H1 (cell line): ENCODE measurements at regions not wholly inside any gene's neighbourhood (a gene's known extent, or its start where the extent isn't known, plus 50 kb on each side); places are given as distances from the start of the nearest gene placed in this dataset.

Source experiments
- CTCF ChIA-PET: fragments of 300-600 bp; sonication (Branson Sonifier 250); formaldehyde crosslinking; loops from one replicate; lab custom pipeline; 2021; ENCODE audit not compliant: partially characterized antibody; lab: Charles Lee
- POLR2A ChIA-PET: fragments of 300-600 bp; sonication (Branson Sonifier 250); formaldehyde crosslinking; loops from one replicate; lab custom pipeline; 2021; ENCODE audit warnings: inconsistent platforms; ENCODE audit not compliant: partially characterized antibody; lab: Charles Lee
- DNase-seq, 2 experiments: peaks; one replicate each; pipeline versions ENCODE4 v3.0.0 to v3.0.0-alpha.2; 2010 to 2022; ENCODE audit warnings: low spot score in 2 of 2, low read depth in 1 of 2, mixed read lengths in 1 of 2
- FAIRE-seq: peaks from 2 replicates; lab custom pipeline; 2011; peaks lifted over from hg19 to GRCh38; lab: Jason Lieb, UNC
- H2AFZ ChIP-seq: 2 replicates; pipeline ENCODE4 v1.8.1; 2012; ENCODE audit warnings: low read length, inconsistent platforms
- H2AK5ac ChIP-seq: 2 replicates; pipeline ENCODE4 v1.6.1; 2013; ENCODE audit warnings: low read depth, low read length
- H2BK120ac ChIP-seq: replicated peaks from 2 replicates; pipeline ENCODE3; 2013; ENCODE audit warnings: low read depth, low read length, inconsistent platforms
- H2BK12ac ChIP-seq: 2 replicates; pipeline ENCODE4 v1.6.1; 2013; ENCODE audit warnings: low read depth, low read length
- H2BK15ac ChIP-seq: 2 replicates; pipeline ENCODE4 v1.6.1; 2013; ENCODE audit warnings: low read length
- H2BK20ac ChIP-seq: 2 replicates; pipeline ENCODE4 v1.6.1; 2013; ENCODE audit warnings: low read length
- H2BK5ac ChIP-seq: 2 replicates; pipeline ENCODE4 v1.6.1; 2013; ENCODE audit warnings: low read depth, low read length
- H3K14ac ChIP-seq: 2 replicates; pipeline ENCODE4 v1.6.1; 2013; ENCODE audit warnings: inconsistent platforms; ENCODE audit not compliant: insufficient read length
- H3K18ac ChIP-seq: 2 replicates; pipeline ENCODE4 v1.6.1; 2013; ENCODE audit warnings: low read length; ENCODE audit errors: extremely low read depth
- H3K23ac ChIP-seq: 2 replicates; pipeline ENCODE4 v1.6.1; 2013; ENCODE audit warnings: inconsistent platforms; ENCODE audit not compliant: insufficient read length
- H3K23me2 ChIP-seq: 2 replicates; pipeline ENCODE4 v1.6.1; 2013; ENCODE audit warnings: low read depth, low read length
- H3K27ac ChIP-seq: 2 replicates; pipeline ENCODE4 v1.6.1; 2011; ENCODE audit warnings: low read depth, low read length, inconsistent platforms
- H3K27me3 ChIP-seq, 4 experiments: replicated peaks in 1 of 4; 1 replicate in 1 of 4; 2 replicates in 3 of 4; pipeline versions ENCODE4 v1.6.1 to v1.8.1; 2011 to 2013; ENCODE audit warnings: low read length in 3 of 4, mild to moderate bottlenecking in 3 of 4, inconsistent platforms in 2 of 4, mixed read lengths in 2 of 4, moderate library complexity in 1 of 4; ENCODE audit not compliant: control insufficient read depth in 3 of 4, insufficient read depth in 3 of 4; ENCODE audit errors: extremely low read depth in 1 of 4
- H3K36me3 ChIP-seq, 4 experiments: 2 replicates each; pipeline versions ENCODE4 v1.6.1 to v1.8.1; 2011 to 2013; ENCODE audit warnings: mild to moderate bottlenecking in 4 of 4, low read length in 3 of 4, moderate library complexity in 2 of 4, control low read depth in 1 of 4, inconsistent platforms in 1 of 4; ENCODE audit not compliant: insufficient read depth in 4 of 4, control insufficient read depth in 2 of 4
- H3K4ac ChIP-seq: replicated peaks from 2 replicates; pipeline ENCODE3; 2013; ENCODE audit warnings: low read length, low read depth, mixed read lengths, inconsistent platforms; ENCODE audit not compliant: insufficient read length
- H3K4me1 ChIP-seq, 4 experiments: replicated peaks in 1 of 4; 1 replicate in 1 of 4; 2 replicates in 3 of 4; pipeline versions ENCODE4 v1.6.1 to v1.8.1; 2011 to 2013; ENCODE audit warnings: low read length in 3 of 4, inconsistent platforms in 2 of 4, mixed read lengths in 1 of 4; ENCODE audit not compliant: insufficient read depth in 4 of 4, control insufficient read depth in 3 of 4
- H3K4me2 ChIP-seq, 2 experiments: 2 replicates each; pipeline versions ENCODE4 v1.6.1 to v1.8.1; 2011 to 2013; ENCODE audit warnings: low read depth in 2 of 2, low read length in 2 of 2, control low read depth in 1 of 2, inconsistent platforms in 1 of 2, mild to moderate bottlenecking in 1 of 2; ENCODE audit not compliant: insufficient read depth in 1 of 2
- H3K4me3 ChIP-seq, 4 experiments: fragments of 200-600, 300-600 bp in 1 of 4; sonication (generic), shearing (Covaris generic), sonication (Bioruptor Twin) in 1 of 4; 2 replicates each; pipeline versions ENCODE4 v1.5.1 to v1.8.1; 2011 to 2016; ENCODE audit warnings: low read length in 4 of 4, low read depth in 3 of 4, control low read depth in 2 of 4, inconsistent platforms in 2 of 4, mild to moderate bottlenecking in 2 of 4, mixed read lengths in 1 of 4, moderate library complexity in 1 of 4; ENCODE audit not compliant: insufficient read depth in 2 of 4; ENCODE audit errors: extremely low read depth in 1 of 4
- H3K56ac ChIP-seq: replicated peaks from 2 replicates; pipeline ENCODE3; 2013; ENCODE audit warnings: low read depth, mild to moderate bottlenecking, mixed read lengths, low read length, inconsistent platforms; ENCODE audit not compliant: insufficient read length
- H3K79me1 ChIP-seq: 2 replicates; pipeline ENCODE4 v1.6.1; 2013; ENCODE audit warnings: low read depth, low read length, control low read depth
- H3K79me2 ChIP-seq, 2 experiments: 2 replicates each; pipeline versions ENCODE4 v1.6.1 to v1.8.1; 2012 to 2013; ENCODE audit warnings: low read length in 2 of 2, mild to moderate bottlenecking in 2 of 2, inconsistent platforms in 1 of 2; ENCODE audit not compliant: insufficient read depth in 2 of 2, control insufficient read depth in 1 of 2
- H3K9ac ChIP-seq, 4 experiments: replicated peaks in 1 of 4; 1 replicate in 1 of 4; 2 replicates in 3 of 4; pipeline versions ENCODE4 v1.6.1 to v1.8.1; 2011 to 2013; ENCODE audit warnings: low read depth in 3 of 4, low read length in 3 of 4, control low read depth in 2 of 4, mild to moderate bottlenecking in 2 of 4, moderate library complexity in 2 of 4, inconsistent platforms in 1 of 4; ENCODE audit errors: extremely low read depth in 1 of 4
- H3K9me3 ChIP-seq, 2 experiments: 2 replicates each; pipeline versions ENCODE4 v1.6.1 to v1.8.1; 2012 to 2013; ENCODE audit warnings: mild to moderate bottlenecking in 2 of 2, moderate library complexity in 2 of 2, control low read depth in 1 of 2, inconsistent platforms in 1 of 2, low read depth in 1 of 2, low read length in 1 of 2, mixed read lengths in 1 of 2; ENCODE audit not compliant: insufficient read depth in 2 of 2
- H4K20me1 ChIP-seq, 2 experiments: replicated peaks in 1 of 2; 2 replicates each; pipeline versions ENCODE3 to v1.8.1; 2011 to 2013; ENCODE audit warnings: inconsistent platforms in 2 of 2, low read length in 2 of 2, mild to moderate bottlenecking in 1 of 2; ENCODE audit not compliant: insufficient read depth in 2 of 2, control insufficient read depth in 1 of 2
- H4K5ac ChIP-seq: 2 replicates; pipeline ENCODE4 v1.6.1; 2013; ENCODE audit warnings: low read length, low read depth, mixed read lengths, inconsistent platforms; ENCODE audit not compliant: insufficient read length
- H4K8ac ChIP-seq: 2 replicates; pipeline ENCODE4 v1.8.0; 2013; ENCODE audit warnings: mild to moderate bottlenecking, moderate library complexity, low read length, inconsistent platforms; ENCODE audit not compliant: insufficient read depth; ENCODE audit errors: extremely low read depth
- H4K91ac ChIP-seq: replicated peaks from 2 replicates; pipeline ENCODE3; 2013; ENCODE audit warnings: low read length, mixed read lengths, inconsistent platforms; ENCODE audit not compliant: insufficient read length
- BACH1 ChIP-seq: IDR thresholded peaks from 2 replicates; pipeline ENCODE4 v1.6.1; 2012; ENCODE audit warnings: low read length, improper control_type of control experiment
- BRCA1 ChIP-seq: IDR thresholded peaks from 2 replicates; pipeline ENCODE4 v1.6.1; 2012; ENCODE audit warnings: low read depth, low read length, improper control_type of control experiment
- CBX5 ChIP-seq: fragments of 300-800, 300-1000 bp; sonication (generic); IDR thresholded peaks from 2 replicates; pipeline ENCODE4 v1.7.1; 2016; ENCODE audit warnings: antibody characterized with exemption, low read length, low read depth
- CEBPB ChIP-seq: IDR thresholded peaks from 2 replicates; pipeline ENCODE4 v1.6.1; 2012; ENCODE audit warnings: low read depth, low read length
- CREB1 ChIP-seq: IDR thresholded peaks from 2 replicates; pipeline ENCODE4 v1.6.1; 2012; ENCODE audit warnings: inconsistent platforms
- HDAC6 ChIP-seq: IDR thresholded peaks from one replicate; pipeline ENCODE4 v1.7.1; 2012; ENCODE audit warnings: low read depth, mild to moderate bottlenecking, inconsistent platforms, low read length, moderate library complexity
- KDM1A ChIP-seq: fragments of 200-600, 300-600 bp; sonication (generic); IDR thresholded peaks from 2 replicates; pipeline ENCODE4 v1.7.1; 2016; ENCODE audit warnings: mild to moderate bottlenecking, low read length, borderline replicate concordance
- PHF8 ChIP-seq: fragments of 200-600 bp; sonication (generic); conservative IDR thresholded peaks from 2 replicates; pipeline ENCODE4 v1.7.1; 2012; ENCODE audit warnings: low read depth, mild to moderate bottlenecking, inconsistent platforms, low read length, moderate library complexity
- POLR2A ChIP-seq, 2 experiments: IDR thresholded peaks; 1 replicate in 1 of 2; 2 replicates in 1 of 2; pipeline ENCODE4 v1.6.1; 2011; ENCODE audit warnings: low read depth in 2 of 2, low read length in 2 of 2, mild to moderate bottlenecking in 2 of 2; ENCODE audit errors: control extremely low read depth in 1 of 2
- RBBP5 ChIP-seq: IDR thresholded peaks from 2 replicates; pipeline ENCODE4 v1.7.1; 2012; ENCODE audit warnings: low read depth, mild to moderate bottlenecking, inconsistent platforms, low read length, moderate library complexity, borderline replicate concordance
- RFX5 ChIP-seq: IDR thresholded peaks from 2 replicates; pipeline ENCODE4 v1.6.1; 2011; ENCODE audit warnings: low read depth, low read length, improper control_type of control experiment, borderline replicate concordance
- RNF2 ChIP-seq: fragments of 200-900, 300-1000 bp; sonication (generic); IDR thresholded peaks from 2 replicates; pipeline ENCODE4 v1.7.1; 2016; ENCODE audit warnings: borderline replicate concordance, low read depth, mild to moderate bottlenecking, antibody characterized with exemption, low read length; ENCODE audit not compliant: poor library complexity, severe bottlenecking; ENCODE audit errors: missing control alignments
- SP2 ChIP-seq: IDR thresholded peaks from 2 replicates; pipeline ENCODE4 v1.6.1; 2012; ENCODE audit warnings: mild to moderate bottlenecking, low read length, inconsistent platforms
- SUZ12 ChIP-seq: fragments of 200-600 bp; sonication (generic); IDR thresholded peaks from 2 replicates; pipeline ENCODE4 v1.6.1; 2012; ENCODE audit warnings: mild to moderate bottlenecking, inconsistent platforms, low read length, moderate library complexity, mixed read lengths
- TAF7 ChIP-seq: optimal IDR thresholded peaks from 2 replicates; pipeline ENCODE3; 2011; ENCODE audit warnings: low read depth, mild to moderate bottlenecking, inconsistent platforms, low read length, moderate library complexity, borderline replicate concordance
- WGBS, 2 experiments: shearing (Covaris generic) in 1 of 2; methylation state at CpG; one replicate each; pipeline versions ENCODE4 v1.1.6 to v1.1.7; 2013 to 2015; ENCODE audit warnings: low lambda C conversion rate in 2 of 2, mixed read lengths in 2 of 2, inconsistent platforms in 1 of 2, low coverage in 1 of 2, missing lambda C conversion rate in 1 of 2; ENCODE audit not compliant: insufficient replicate concordance in 2 of 2, insufficient coverage in 1 of 2, insufficient read length in 1 of 2; ENCODE audit errors: extremely low coverage in 1 of 2, missing lambda C conversion rate in 1 of 2; 5-methylcytosine and 5-hydroxymethylcytosine counted together

GRCh38 chr16:50446861-50447260, 78.1 kb upstream of the BRD7 start:
- H4K5ac ChIP-seq: no peak overlapping the region
- H3K79me1 ChIP-seq: peaks cover 3% of the 10 kb centered on the region
- H3K9me3 ChIP-seq: no peaks in the 10 kb centered on the region
- WGBS, 2 experiments: 89% methylated on average over 4 of the region's 4 CpGs; no CpG with 5 or more reads in 1 of the 2 experiments
- no peak overlapping the region for H4K91ac ChIP-seq
- no peak overlapping the region for H2AK5ac ChIP-seq
- H3K23me2 ChIP-seq: no peaks in the 10 kb centered on the region
- H2AFZ ChIP-seq: no peak overlapping the region
- H2BK12ac ChIP-seq: peak overlapping the region; percentile 9; the same call in 1 of the 2 replicates
- no peak overlapping the region; the same call in 1 of the 2 replicates for H4K8ac ChIP-seq
- H3K4ac ChIP-seq: no peak overlapping the region
- no peak overlapping the region for H2BK15ac ChIP-seq
- H2BK120ac ChIP-seq: no peak overlapping the region
- H3K23ac ChIP-seq: no peak overlapping the region
- no peak for DNase-seq
- no peak overlapping the region for H3K56ac ChIP-seq
- H3K18ac ChIP-seq: no peak overlapping the region
- H3K27ac ChIP-seq: no peak overlapping the region
- H3K4me2 ChIP-seq: no peak overlapping the region
- no peak overlapping the region for H3K9ac ChIP-seq
- no peak for FAIRE-seq
- no peak overlapping the region for H3K14ac ChIP-seq
- 0 out of 2 replicates have a peak overlapping the region, but pooled peaks have one; percentile 43 for H2BK20ac ChIP-seq
- POLR2A ChIA-PET: interaction anchor here (1.4 kb wide), 1 partner anchor 76 kb away, joined by 3 read pairs; no protein-coding TSS in a partner anchor
- no peaks in the 10 kb centered on the region for H4K20me1 ChIP-seq
- no peak overlapping the region for H3K4me3 ChIP-seq
- H2BK5ac ChIP-seq: peak overlapping the region; percentile 21; the same call in 1 of the 2 replicates
- no peaks in the 10 kb centered on the region for H3K36me3 ChIP-seq
- H3K27me3 ChIP-seq: peaks cover 0 to 3% (median under 1%) of the 10 kb centered on the region in 4 experiments; a peak in 2 of 7 replicates
- no peaks in the 10 kb centered on the region for H3K79me2 ChIP-seq
- H3K4me1 ChIP-seq: peaks cover 9 to 30% (median 17%) of the 10 kb centered on the region in 4 experiments; a peak in 6 of 7 replicates
- CTCF ChIA-PET: interaction anchor here (1.1 to 7.5 kb wide), 7 partner anchors 17 to 72 kb away, joined by 3 to 55 read pairs (median 4); no protein-coding TSS in a partner anchor
- TF ChIP-seq HDAC6: no peak
- no peak for TF ChIP-seq CBX5
- TF ChIP-seq PHF8: no peak
- TF ChIP-seq CEBPB: no peak
- no peak for TF ChIP-seq BACH1
- no peak for TF ChIP-seq SP2
- TF ChIP-seq TAF7: no peak
- TF ChIP-seq POLR2A (IDR thresholded peaks at IDR 0.05; ENCODE audit: control extremely low read depth in 1 of 2, low read depth in 2 of 2, low read length in 2 of 2): no peak
- TF ChIP-seq CREB1: no peak
- TF ChIP-seq KDM1A: no peak
- no peak for TF ChIP-seq BRCA1
- TF ChIP-seq RNF2: no peak
- no peak for TF ChIP-seq SUZ12
- no peak for TF ChIP-seq RFX5
- no peak for TF ChIP-seq RBBP5
